ENCODE measurements at regions not wholly inside any gene's neighbourhood (a gene's known extent, or its start where the extent isn't known, plus 50 kb on each side); places are given as distances from the start of the nearest gene placed in this dataset.

GRCh38 chr7:32255036-32255435 is 184.8 kb upstream of the PDE1C start:
- TF ChIP-seq EP300 (IDR thresholded peaks at IDR 0.05) (no peak), POLR2A (IDR thresholded peaks at IDR 0.05) (no peak)

Measured in suprapubic skin (tissue), 2 donors.